Memory B cell (primary cell): ENCODE measurements at regions not wholly inside any gene's neighbourhood (a gene's known extent, or its start where the extent isn't known, plus 50 kb on each side); places are given as distances from the start of the nearest gene placed in this dataset.
"Not testable (repeated sequence)": the region's sequence is repeated elsewhere in the genome, so short reads cannot be mapped to it uniquely, and the experiment has no call there.

Experiments
- ATAC-seq: fragments of 150-1000 bp; cut with Tn5 transposase; 2 replicates; pipeline ENCODE4 v1.10.0; 2021; ENCODE audit warnings: low read depth, mild to moderate bottlenecking, moderate library complexity
- DNase-seq, 2 donors: peaks; one replicate each; pipeline ENCODE4 v3.0.0; 2022; ENCODE audit warnings: low spot score in 2 of 2
- H3K27ac Mint-ChIP-seq: one replicate; pipeline ENCODE4 v1.8.0; 2022; ENCODE audit warnings: mild to moderate bottlenecking, moderate library complexity, mixed read lengths
- H3K27me3 Mint-ChIP-seq: one replicate; pipeline ENCODE4 v1.8.0; 2022; ENCODE audit warnings: mixed read lengths
- H3K36me3 Mint-ChIP-seq: one replicate; pipeline ENCODE4 v1.8.0; 2022; ENCODE audit warnings: mild to moderate bottlenecking, mixed read lengths
- H3K4me1 Mint-ChIP-seq: one replicate; pipeline ENCODE4 v1.8.0; 2022; ENCODE audit warnings: mixed read lengths
- H3K4me3 Mint-ChIP-seq: one replicate; pipeline ENCODE4 v1.8.0; 2022; ENCODE audit warnings: mild to moderate bottlenecking, moderate library complexity, mixed read lengths
- H3K9me3 Mint-ChIP-seq: one replicate; pipeline ENCODE4 v1.8.0; 2022; ENCODE audit warnings: mixed read lengths

DNA sequence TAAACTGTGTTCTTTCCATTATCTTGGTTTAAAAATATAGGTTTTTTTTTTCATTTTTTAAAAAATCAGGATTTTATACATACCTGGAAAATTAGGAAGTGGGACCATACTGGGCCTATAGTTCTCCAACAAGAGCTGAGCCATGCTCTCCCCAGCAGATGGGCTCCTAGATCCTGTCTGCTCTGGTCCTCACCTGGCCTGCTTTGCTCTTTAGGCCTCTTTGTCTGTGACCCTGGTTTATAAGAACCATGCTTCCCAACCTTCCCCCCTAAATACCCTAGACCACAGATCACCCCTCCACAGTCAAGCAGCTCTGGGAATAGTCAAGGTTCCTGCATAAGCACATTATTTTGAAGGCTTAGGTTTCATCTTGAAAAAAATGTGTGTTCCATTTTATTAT, 185.0 kb upstream of the TSHZ3 start:
- Mint-ChIP-seq H3K36me3 (no peaks in the 10 kb centered on the region), H3K4me3 (no peak overlapping the region), H3K4me1 (no peaks in the 10 kb centered on the region), H3K27ac (no peak overlapping the region), H3K9me3 (peaks cover 10% of the 10 kb centered on the region), H3K27me3 (no peaks in the 10 kb centered on the region)
- DNase-seq, result no peak
- ATAC-seq, result no peak

GRCh38 chr19:31534786-31535657, 185.8 kb upstream of the TSHZ3 start:
- H3K27ac Mint-ChIP-seq, result no peak overlapping the region

DNA sequence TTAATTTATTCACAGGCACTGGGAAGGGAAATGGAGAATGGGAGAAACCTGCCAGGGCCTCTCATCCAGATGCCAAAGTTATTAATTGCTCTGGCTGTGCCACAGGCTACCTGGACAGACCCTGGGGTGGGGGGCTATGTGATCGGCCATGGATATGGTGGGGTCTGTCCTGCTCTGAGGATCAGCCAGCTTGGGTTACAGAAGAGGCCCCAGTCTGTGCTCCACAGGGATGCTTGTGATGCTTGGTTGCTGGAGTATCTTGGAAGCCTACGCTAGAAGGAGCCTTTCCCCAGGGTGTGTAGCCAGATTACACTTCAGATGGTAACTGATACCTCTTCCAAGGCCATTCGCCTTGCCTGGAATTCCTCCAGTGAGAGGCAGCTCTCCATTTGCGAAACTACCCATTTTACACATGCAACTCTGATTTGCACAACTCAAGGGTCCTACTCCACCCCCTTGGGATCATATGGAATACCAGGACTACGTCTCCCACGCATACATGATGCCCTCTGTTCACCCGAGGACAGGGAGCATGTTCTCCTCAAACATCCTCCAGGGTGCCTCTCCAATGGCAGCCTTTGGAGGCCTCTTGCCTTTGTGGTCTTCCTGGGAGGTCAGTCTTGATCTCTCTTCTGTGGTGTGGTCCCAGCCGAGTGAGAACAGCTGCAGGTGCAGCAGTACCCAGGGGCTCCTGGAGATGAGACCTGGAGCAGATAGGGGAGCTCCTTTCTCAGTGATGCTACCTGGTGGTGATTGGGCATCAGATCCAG, 186.6 kb upstream of the TSHZ3 start:
- DNase-seq (no peak), ATAC-seq (no peak)
- Mint-ChIP-seq H3K4me1 (no peaks in the 10 kb centered on the region), H3K27me3 (no peaks in the 10 kb centered on the region), H3K4me3 (no peak overlapping the region), H3K9me3 (peaks cover 7% of the 10 kb centered on the region), H3K36me3 (no peaks in the 10 kb centered on the region), H3K27ac (no peak overlapping the region)

More at GRCh38 chr19:31534786-31535657, 185.8 kb upstream of the TSHZ3 start:
- no peaks in the 10 kb centered on the region for H3K36me3 Mint-ChIP-seq
- no peaks in the 10 kb centered on the region for H3K27me3 Mint-ChIP-seq
- H3K4me3 Mint-ChIP-seq, result no peak overlapping the region
- H3K4me1 Mint-ChIP-seq, result no peaks in the 10 kb centered on the region
- ATAC-seq, result no peak
- H3K9me3 Mint-ChIP-seq, result peaks cover 7% of the 10 kb centered on the region
- DNase-seq, result no peak

GRCh38 chr19:31537136-31537535, 187.9 kb upstream of the TSHZ3 start:
- ATAC-seq, result no peak
- Mint-ChIP-seq H3K4me1 (no peaks in the 10 kb centered on the region), H3K9me3 (peaks cover 13% of the 10 kb centered on the region)

DNA sequence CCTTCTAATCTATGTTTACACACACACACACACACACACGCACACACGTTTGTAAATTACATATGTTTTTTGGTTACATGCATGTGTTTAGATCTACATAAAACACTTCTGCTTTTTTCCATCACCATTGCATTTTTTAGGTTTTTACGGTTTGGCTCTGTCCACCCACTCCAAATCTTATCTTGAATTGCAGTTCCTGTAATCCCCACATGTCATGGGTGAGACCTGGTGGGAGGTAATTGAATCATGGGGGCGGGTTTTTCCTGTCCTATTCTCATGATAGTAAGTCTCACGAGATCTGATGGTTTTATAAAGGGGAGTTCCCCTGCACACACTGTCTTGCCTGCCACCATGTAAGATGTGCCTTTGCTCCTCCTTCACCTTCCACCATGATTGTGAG, 188.7 kb upstream of the TSHZ3 start:
- not testable (repeated sequence) for H3K27me3 Mint-ChIP-seq, ATAC-seq, H3K4me1 Mint-ChIP-seq, H3K27ac Mint-ChIP-seq, H3K36me3 Mint-ChIP-seq, H3K4me3 Mint-ChIP-seq, DNase-seq
- peaks cover 13% of the 10 kb centered on the region for H3K9me3 Mint-ChIP-seq

More at GRCh38 chr19:31537136-31537535, 187.9 kb upstream of the TSHZ3 start:
- Mint-ChIP-seq H3K27me3 (no peaks in the 10 kb centered on the region), H3K27ac (no peak overlapping the region), H3K4me3 (no peak overlapping the region), H3K36me3 (no peaks in the 10 kb centered on the region)
- no peak for DNase-seq

DNA sequence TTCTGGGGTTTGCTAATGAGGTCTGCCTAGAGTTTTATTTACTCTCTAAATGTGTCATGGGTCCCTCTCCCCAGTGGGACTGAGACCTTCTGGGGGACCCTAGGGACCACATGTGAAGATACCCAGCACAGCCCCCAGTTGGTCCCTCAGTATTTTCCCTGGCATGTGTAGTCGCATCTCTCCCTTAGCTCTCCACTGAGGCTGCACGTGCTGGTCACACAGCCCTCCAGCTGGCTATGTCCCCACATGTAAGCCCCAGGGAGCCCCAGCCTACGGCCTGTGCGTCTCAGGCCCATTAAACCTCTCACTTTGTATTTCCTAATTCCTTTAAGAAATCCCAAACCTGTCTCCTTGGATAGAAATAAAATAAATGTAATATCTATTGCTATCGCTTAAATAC, 189.6 kb upstream of the TSHZ3 start:
- DNase-seq (no peak), ATAC-seq (no peak)
- Mint-ChIP-seq H3K9me3 (peaks cover 13% of the 10 kb centered on the region), H3K4me1 (no peaks in the 10 kb centered on the region), H3K27ac (no peak overlapping the region), H3K27me3 (no peaks in the 10 kb centered on the region), H3K36me3 (no peaks in the 10 kb centered on the region), H3K4me3 (no peak overlapping the region)

- Mint-ChIP-seq H3K36me3 (no peaks in the 10 kb centered on the region), H3K27ac (no peak overlapping the region), H3K4me1 (no peaks in the 10 kb centered on the region), H3K9me3 (peaks cover 13% of the 10 kb centered on the region), H3K27me3 (no peaks in the 10 kb centered on the region), H3K4me3 (no peak overlapping the region)
- ATAC-seq (no peak), DNase-seq (no peak)
Measured at GRCh38 chr19:31539386-31539785, 190.2 kb upstream of the TSHZ3 start.

GRCh38 chr19:31541396-31541795, 192.2 kb upstream of the TSHZ3 start:
- DNase-seq (no peak), ATAC-seq (no peak)
- Mint-ChIP-seq H3K36me3 (no peaks in the 10 kb centered on the region), H3K27me3 (no peaks in the 10 kb centered on the region), H3K27ac (no peak overlapping the region), H3K9me3 (peaks cover 17% of the 10 kb centered on the region), H3K4me1 (no peaks in the 10 kb centered on the region), H3K4me3 (no peak overlapping the region)

GRCh38 chr19:31543456-31543855, 194.2 kb upstream of the TSHZ3 start:
- no peak for DNase-seq
- H3K27me3 Mint-ChIP-seq, result no peaks in the 10 kb centered on the region
- no peaks in the 10 kb centered on the region for H3K36me3 Mint-ChIP-seq
- no peak for ATAC-seq
- no peak overlapping the region for H3K27ac Mint-ChIP-seq
- H3K4me3 Mint-ChIP-seq, result no peak overlapping the region
- peaks cover 17% of the 10 kb centered on the region for H3K9me3 Mint-ChIP-seq
- no peaks in the 10 kb centered on the region for H3K4me1 Mint-ChIP-seq

DNA sequence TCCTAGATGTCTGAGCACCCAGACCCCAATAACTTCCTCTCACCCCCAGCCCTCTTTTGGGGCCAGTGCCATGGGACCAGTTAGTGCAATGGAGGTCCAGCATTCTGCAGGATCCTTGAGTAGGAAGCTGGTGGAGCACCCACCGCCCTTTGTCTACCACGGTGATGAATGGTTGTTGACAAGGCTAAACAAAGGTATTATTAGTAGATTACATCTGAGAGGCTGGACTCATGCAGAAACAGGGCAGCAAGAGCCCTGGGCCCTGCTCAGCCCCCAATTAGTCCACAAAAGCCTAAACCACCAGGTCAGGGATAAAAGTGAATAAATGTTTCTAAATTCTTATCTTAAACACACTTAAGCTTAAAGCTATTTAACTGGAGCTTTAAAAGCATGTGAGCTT, 196.5 kb upstream of the TSHZ3 start:
- ATAC-seq (no peak), DNase-seq (no peak)
- Mint-ChIP-seq H3K27ac (no peak overlapping the region), H3K36me3 (no peaks in the 10 kb centered on the region), H3K4me3 (no peak overlapping the region), H3K4me1 (no peaks in the 10 kb centered on the region), H3K27me3 (no peaks in the 10 kb centered on the region), H3K9me3 (peaks cover 22% of the 10 kb centered on the region)

GRCh38 chr19:31546205-31546960, 197.1 kb upstream of the TSHZ3 start:
- no peak overlapping the region for H3K4me3 Mint-ChIP-seq
- H3K27me3 Mint-ChIP-seq, result no peaks in the 10 kb centered on the region
- H3K36me3 Mint-ChIP-seq, result no peaks in the 10 kb centered on the region
- ATAC-seq (no peak), DNase-seq (no peak)
- H3K4me1 Mint-ChIP-seq, result no peaks in the 10 kb centered on the region
- no peak overlapping the region for H3K27ac Mint-ChIP-seq
- peaks cover 19% of the 10 kb centered on the region for H3K9me3 Mint-ChIP-seq

DNA sequence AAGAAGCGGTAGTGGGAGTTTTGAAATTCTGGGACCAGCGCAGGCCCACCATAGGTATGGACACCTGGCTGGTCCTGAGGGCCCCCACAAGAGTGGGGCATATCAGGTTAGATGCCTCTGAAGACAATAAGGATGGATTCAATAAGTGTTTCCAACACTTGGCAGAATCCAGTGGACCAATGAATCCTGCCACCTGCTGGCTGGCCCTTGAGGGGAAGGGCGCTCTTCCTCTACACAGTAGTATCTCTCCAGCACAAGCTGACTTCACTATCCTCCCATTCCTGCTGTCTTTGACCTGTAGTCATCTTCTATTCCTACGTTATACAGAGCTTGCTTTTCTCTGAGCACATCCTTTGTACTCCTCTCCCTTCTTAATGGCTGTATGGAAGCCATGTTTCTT, 199.7 kb upstream of the TSHZ3 start:
- DNase-seq (no peak), ATAC-seq (no peak)
- no peak overlapping the region for H3K27ac Mint-ChIP-seq
- H3K4me1 Mint-ChIP-seq, result no peaks in the 10 kb centered on the region
- no peak overlapping the region for H3K4me3 Mint-ChIP-seq
- no peaks in the 10 kb centered on the region for H3K36me3 Mint-ChIP-seq
- no peaks in the 10 kb centered on the region for H3K27me3 Mint-ChIP-seq
- peaks cover 17% of the 10 kb centered on the region for H3K9me3 Mint-ChIP-seq

- no peak overlapping the region for H3K4me3 Mint-ChIP-seq
- no peak for DNase-seq
- peaks cover 10% of the 10 kb centered on the region for H3K9me3 Mint-ChIP-seq
- no peaks in the 10 kb centered on the region for H3K36me3 Mint-ChIP-seq
- no peak for ATAC-seq
- H3K27me3 Mint-ChIP-seq, result no peaks in the 10 kb centered on the region
- H3K27ac Mint-ChIP-seq, result no peak overlapping the region
- no peaks in the 10 kb centered on the region for H3K4me1 Mint-ChIP-seq
Measured at GRCh38 chr19:31553112-31553845, 204.0 kb upstream of the TSHZ3 start.
